ENCODE measurements at regions not wholly inside any gene's neighbourhood (a gene's known extent, or its start where the extent isn't known, plus 50 kb on each side); places are given as distances from the start of the nearest gene placed in this dataset.

- H3K36me3 ChIP-seq (ENCODE audit: insufficient read depth): no peaks in the 10 kb centered on the region
- H3K4me3 ChIP-seq: no peak overlapping the region
- no peak overlapping the region for H3K4me2 ChIP-seq
- no peaks in the 10 kb centered on the region for H3K9me2 ChIP-seq (ENCODE audit: insufficient read depth)
- DNase-seq (ENCODE audit: low spot score) (no peak), ATAC-seq (no peak)
- no peaks in the 10 kb centered on the region for H3K27me3 ChIP-seq (ENCODE audit: insufficient read depth)
- no peaks in the 10 kb centered on the region for H3K36me3 Mint-ChIP-seq (ENCODE audit: low read depth)
- no peaks in the 10 kb centered on the region for H3K9me3 Mint-ChIP-seq
- peaks cover 3% of the 10 kb centered on the region for H3K27me3 Mint-ChIP-seq (ENCODE audit: insufficient read depth, low read depth, poor library complexity)
- H3K4me3 Mint-ChIP-seq: no peak overlapping the region
- TF ChIP-seq CTCF (conservative IDR thresholded peaks at IDR 0.05; ENCODE audit: low read depth in 2 of 2): no peak
- TF ChIP-seq, protein P1, sequence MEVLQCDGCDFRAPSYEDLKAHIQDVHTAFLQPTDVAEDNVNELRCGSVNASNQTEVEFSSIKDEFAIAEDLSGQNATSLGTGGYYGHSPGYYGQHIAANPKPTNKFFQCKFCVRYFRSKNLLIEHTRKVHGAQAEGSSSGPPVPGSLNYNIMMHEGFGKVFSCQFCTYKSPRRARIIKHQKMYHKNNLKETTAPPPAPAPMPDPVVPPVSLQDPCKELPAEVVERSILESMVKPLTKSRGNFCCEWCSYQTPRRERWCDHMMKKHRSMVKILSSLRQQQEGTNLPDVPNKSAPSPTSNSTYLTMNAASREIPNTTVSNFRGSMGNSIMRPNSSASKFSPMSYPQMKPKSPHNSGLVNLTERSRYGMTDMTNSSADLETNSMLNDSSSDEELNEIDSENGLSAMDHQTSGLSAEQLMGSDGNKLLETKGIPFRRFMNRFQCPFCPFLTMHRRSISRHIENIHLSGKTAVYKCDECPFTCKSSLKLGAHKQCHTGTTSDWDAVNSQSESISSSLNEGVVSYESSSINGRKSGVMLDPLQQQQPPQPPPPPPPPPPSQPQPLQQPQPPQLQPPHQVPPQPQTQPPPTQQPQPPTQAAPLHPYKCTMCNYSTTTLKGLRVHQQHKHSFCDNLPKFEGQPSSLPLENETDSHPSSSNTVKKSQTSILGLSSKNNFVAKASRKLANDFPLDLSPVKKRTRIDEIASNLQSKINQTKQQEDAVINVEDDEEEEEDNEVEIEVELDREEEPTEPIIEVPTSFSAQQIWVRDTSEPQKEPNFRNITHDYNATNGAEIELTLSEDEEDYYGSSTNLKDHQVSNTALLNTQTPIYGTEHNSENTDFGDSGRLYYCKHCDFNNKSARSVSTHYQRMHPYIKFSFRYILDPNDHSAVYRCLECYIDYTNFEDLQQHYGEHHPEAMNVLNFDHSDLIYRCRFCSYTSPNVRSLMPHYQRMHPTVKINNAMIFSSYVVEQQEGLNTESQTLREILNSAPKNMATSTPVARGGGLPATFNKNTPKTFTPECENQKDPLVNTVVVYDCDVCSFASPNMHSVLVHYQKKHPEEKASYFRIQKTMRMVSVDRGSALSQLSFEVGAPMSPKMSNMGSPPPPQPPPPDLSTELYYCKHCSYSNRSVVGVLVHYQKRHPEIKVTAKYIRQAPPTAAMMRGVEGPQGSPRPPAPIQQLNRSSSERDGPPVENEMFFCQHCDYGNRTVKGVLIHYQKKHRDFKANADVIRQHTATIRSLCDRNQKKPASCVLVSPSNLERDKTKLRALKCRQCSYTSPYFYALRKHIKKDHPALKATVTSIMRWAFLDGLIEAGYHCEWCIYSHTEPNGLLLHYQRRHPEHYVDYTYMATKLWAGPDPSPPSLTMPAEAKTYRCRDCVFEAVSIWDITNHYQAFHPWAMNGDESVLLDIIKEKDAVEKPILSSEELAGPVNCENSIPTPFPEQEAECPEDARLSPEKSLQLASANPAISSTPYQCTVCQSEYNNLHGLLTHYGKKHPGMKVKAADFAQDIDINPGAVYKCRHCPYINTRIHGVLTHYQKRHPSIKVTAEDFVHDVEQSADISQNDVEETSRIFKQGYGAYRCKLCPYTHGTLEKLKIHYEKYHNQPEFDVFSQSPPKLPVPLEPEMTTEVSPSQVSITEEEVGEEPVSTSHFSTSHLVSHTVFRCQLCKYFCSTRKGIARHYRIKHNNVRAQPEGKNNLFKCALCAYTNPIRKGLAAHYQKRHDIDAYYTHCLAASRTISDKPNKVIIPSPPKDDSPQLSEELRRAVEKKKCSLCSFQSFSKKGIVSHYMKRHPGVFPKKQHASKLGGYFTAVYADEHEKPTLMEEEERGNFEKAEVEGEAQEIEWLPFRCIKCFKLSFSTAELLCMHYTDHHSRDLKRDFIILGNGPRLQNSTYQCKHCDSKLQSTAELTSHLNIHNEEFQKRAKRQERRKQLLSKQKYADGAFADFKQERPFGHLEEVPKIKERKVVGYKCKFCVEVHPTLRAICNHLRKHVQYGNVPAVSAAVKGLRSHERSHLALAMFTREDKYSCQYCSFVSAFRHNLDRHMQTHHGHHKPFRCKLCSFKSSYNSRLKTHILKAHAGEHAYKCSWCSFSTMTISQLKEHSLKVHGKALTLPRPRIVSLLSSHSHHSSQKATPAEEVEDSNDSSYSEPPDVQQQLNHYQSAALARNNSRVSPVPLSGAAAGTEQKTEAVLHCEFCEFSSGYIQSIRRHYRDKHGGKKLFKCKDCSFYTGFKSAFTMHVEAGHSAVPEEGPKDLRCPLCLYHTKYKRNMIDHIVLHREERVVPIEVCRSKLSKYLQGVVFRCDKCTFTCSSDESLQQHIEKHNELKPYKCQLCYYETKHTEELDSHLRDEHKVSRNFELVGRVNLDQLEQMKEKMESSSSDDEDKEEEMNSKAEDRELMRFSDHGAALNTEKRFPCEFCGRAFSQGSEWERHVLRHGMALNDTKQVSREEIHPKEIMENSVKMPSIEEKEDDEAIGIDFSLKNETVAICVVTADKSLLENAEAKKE (CRISPR knock-in tag; IDR thresholded peaks at IDR 0.05): no peak
- TF ChIP-seq ZNF114 (CRISPR knock-in tag; IDR thresholded peaks at IDR 0.05): no peak
- no peak for TF ChIP-seq REST (IDR thresholded peaks at IDR 0.05; ENCODE audit: unreplicated experiment)
- TF ChIP-seq JUNB (IDR thresholded peaks at IDR 0.05; ENCODE audit: unreplicated experiment): no peak
- no peak for TF ChIP-seq STAT1 (IDR thresholded peaks at IDR 0.05; ENCODE audit: unreplicated experiment)
- no peak for TF ChIP-seq NANOG (IDR thresholded peaks at IDR 0.05; ENCODE audit: borderline replicate concordance)
- TF ChIP-seq ETS1 (IDR thresholded peaks at IDR 0.05): no peak
- no peak for TF ChIP-seq CREB1 (CRISPR knock-in tag; IDR thresholded peaks at IDR 0.05; ENCODE audit: low read depth)
- no peak for TF ChIP-seq EZH2 (IDR thresholded peaks at IDR 0.05; ENCODE audit: low read depth, unreplicated experiment)
- no peak for TF ChIP-seq ZNF331 (CRISPR knock-in tag; IDR thresholded peaks at IDR 0.05; ENCODE audit: low read depth)
- no peak for TF ChIP-seq EZH2phosphoT487 (IDR thresholded peaks at IDR 0.05; ENCODE audit: unreplicated experiment)
- no peak for TF ChIP-seq POLR2AphosphoS5 (IDR thresholded peaks at IDR 0.05; ENCODE audit: low read depth)
- H3F3A ChIP-seq (replicated peaks; ENCODE audit: low read depth): no peaks in the 10 kb centered on the region
- no peaks in the 10 kb centered on the region for H4K20me1 ChIP-seq (replicated peaks; ENCODE audit: insufficient read depth)
- H3K4me1 Mint-ChIP-seq: no peaks in the 10 kb centered on the region
- no peak overlapping the region for H2AFZ ChIP-seq
- no peaks in the 10 kb centered on the region for H3K79me2 ChIP-seq (replicated peaks; ENCODE audit: insufficient read depth)
- no peak overlapping the region for H3K27ac Mint-ChIP-seq
- no peak overlapping the region for H3K27ac ChIP-seq (ENCODE audit: low read depth)
- no peaks in the 10 kb centered on the region for H3K4me1 ChIP-seq (ENCODE audit: insufficient read depth)
These were observed 273.9 kb downstream of the PHF14 start for GRCh38 chr7:11247545-11247944.

Measured in GM23338 (cell line).